Progenitor cell of endocrine pancreas (in vitro differentiated cells): ENCODE measurements at regions not wholly inside any gene's neighbourhood (a gene's known extent, or its start where the extent isn't known, plus 50 kb on each side); places are given as distances from the start of the nearest gene placed in this dataset.

Experiments used
- DNase-seq: peaks from one replicate; pipeline ENCODE4 v3.0.0; 2021; ENCODE audit warnings: low spot score; ENCODE audit not compliant: unreplicated experiment
- H3K27ac Mint-ChIP-seq: 2 replicates; pipeline ENCODE4 v1.8.0; 2021; ENCODE audit warnings: mild to moderate bottlenecking, moderate library complexity, mixed read lengths
- H3K27me3 Mint-ChIP-seq: 2 replicates; pipeline ENCODE4 v1.8.0; 2021; ENCODE audit warnings: mixed read lengths
- H3K36me3 Mint-ChIP-seq: 2 replicates; pipeline ENCODE4 v1.8.0; 2022; ENCODE audit warnings: mixed read lengths; ENCODE audit not compliant: insufficient read depth
- H3K4me1 Mint-ChIP-seq: 2 replicates; pipeline ENCODE4 v1.8.0; 2021; ENCODE audit warnings: low read depth, mixed read lengths
- H3K4me3 Mint-ChIP-seq: 2 replicates; pipeline ENCODE4 v1.8.0; 2021; ENCODE audit warnings: low read depth, mild to moderate bottlenecking, moderate library complexity, mixed read lengths
- H3K9me3 Mint-ChIP-seq: 2 replicates; pipeline ENCODE4 v1.8.0; 2021; ENCODE audit warnings: low read depth, mixed read lengths
- TF ChIP-seq, protein P1 (sequence below): fragments of 200-600 bp; sonication (generic); IDR thresholded peaks from one replicate; pipeline ENCODE4 v1.5.0; 2021; ENCODE audit warnings: antibody characterized with exemption, mild to moderate bottlenecking; ENCODE audit not compliant: unreplicated experiment

DNA sequence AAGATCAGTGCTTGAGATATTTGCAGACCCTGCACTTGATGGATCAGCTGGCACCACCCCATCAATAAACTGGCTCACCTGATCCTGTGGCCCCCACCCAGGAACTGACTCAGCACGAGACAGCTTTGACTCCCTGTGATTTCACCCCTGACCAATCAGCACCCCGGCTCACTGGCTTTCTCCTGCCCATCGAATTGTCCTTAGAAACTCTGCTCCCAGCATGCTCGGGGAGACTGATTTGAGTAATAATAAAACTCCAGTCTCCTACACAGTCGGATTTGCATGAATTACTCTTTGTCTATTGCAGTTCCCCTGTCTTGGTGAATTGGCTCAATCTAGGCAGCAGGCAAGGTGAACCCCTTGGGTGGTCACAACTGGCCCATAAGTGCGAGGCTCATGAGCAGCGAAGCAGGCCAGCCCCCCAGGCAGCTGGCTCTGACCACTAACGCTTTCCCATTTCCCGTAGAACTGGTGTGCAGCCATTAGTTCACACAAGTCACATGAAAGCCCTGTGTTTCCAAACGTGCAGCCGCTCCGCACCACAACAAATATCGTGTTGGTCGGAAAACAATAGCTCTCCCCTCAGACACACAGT is 79.6 kb downstream of the RSPH3 start:
- Mint-ChIP-seq H3K4me3 (no peak overlapping the region), H3K27me3 (no peaks in the 10 kb centered on the region)

DNA sequence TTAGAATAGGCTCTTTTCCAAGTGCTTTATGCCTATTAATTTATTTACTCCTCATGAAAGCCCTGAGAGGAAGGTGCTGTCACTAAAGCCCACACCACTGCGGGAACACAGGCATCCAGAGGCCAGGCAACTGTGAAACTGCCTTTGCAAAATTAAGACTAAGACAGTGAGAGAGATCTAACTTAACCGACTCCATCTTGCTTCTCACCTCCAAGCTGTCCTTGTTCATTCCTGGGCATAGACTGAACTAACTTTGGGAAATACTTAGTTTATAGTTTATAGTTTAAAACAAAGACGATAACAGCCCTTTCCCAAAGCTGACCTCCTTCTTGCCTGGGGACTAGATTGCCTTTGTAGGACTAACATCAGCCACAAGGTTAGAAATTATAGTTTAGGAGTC is 80.1 kb downstream of the RSPH3 start:
- TF ChIP-seq, protein P1, sequence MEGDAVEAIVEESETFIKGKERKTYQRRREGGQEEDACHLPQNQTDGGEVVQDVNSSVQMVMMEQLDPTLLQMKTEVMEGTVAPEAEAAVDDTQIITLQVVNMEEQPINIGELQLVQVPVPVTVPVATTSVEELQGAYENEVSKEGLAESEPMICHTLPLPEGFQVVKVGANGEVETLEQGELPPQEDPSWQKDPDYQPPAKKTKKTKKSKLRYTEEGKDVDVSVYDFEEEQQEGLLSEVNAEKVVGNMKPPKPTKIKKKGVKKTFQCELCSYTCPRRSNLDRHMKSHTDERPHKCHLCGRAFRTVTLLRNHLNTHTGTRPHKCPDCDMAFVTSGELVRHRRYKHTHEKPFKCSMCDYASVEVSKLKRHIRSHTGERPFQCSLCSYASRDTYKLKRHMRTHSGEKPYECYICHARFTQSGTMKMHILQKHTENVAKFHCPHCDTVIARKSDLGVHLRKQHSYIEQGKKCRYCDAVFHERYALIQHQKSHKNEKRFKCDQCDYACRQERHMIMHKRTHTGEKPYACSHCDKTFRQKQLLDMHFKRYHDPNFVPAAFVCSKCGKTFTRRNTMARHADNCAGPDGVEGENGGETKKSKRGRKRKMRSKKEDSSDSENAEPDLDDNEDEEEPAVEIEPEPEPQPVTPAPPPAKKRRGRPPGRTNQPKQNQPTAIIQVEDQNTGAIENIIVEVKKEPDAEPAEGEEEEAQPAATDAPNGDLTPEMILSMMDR, result no peak
- Mint-ChIP-seq H3K27me3 (no peaks in the 10 kb centered on the region), H3K4me3 (no peak overlapping the region), H3K36me3 (no peaks in the 10 kb centered on the region), H3K9me3 (no peaks in the 10 kb centered on the region), H3K27ac (no peak overlapping the region), H3K4me1 (peaks cover 2% of the 10 kb centered on the region)
- no peak for DNase-seq

More for the DNA sequence above, 79.6 kb downstream of the RSPH3 start:
- no peak for DNase-seq
- Mint-ChIP-seq H3K36me3 (no peaks in the 10 kb centered on the region), H3K27ac (peak overlapping the region; percentile 18), H3K9me3 (no peaks in the 10 kb centered on the region), H3K4me1 (peaks cover 2% of the 10 kb centered on the region)
- TF ChIP-seq, protein P1, result no peak

DNA sequence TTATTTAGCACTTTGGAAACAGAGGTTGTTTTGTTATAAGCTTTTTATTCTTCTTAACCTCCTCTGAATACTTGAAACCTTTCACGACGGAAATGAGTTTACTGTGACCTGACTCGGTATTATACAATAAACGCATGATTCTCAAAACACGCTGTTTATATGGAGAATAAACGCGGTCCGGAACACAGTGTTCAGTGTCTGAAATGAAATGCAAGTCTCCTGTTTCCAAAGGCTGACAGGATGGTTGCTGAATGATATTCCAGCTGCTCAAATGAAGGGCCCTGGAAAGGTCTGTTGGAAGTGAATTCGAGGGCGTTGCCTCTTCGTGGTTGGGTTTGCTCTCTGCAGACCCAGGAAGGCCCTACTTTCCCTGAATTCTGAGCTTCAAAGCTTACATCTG is 83.4 kb downstream of the RSPH3 start:
- Mint-ChIP-seq H3K9me3 (no peaks in the 10 kb centered on the region), H3K27me3 (no peaks in the 10 kb centered on the region), H3K4me1 (peaks cover 11% of the 10 kb centered on the region), H3K27ac (no peak overlapping the region), H3K36me3 (no peaks in the 10 kb centered on the region), H3K4me3 (no peak overlapping the region)
- TF ChIP-seq, protein P1, result no peak
- no peak for DNase-seq

DNA sequence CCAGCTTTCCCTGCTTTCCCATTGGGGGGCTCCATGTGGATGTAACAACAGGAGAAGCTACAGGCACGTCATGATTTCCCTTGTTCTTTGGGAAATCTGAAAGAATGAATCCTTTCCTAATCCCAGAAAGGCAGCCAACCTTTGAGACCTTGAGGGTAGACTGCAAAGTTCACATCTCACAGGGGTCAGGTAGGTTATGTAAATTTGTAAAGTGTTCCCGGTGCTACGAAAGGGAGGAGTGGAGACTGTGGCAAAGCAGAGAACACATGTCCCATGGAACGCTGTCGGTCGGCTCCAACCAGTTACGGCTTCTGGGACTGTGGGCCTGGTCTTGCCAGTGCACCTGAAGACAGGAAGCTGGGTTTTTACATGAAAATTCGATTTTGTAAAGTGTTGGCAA is 85.1 kb downstream of the RSPH3 start:
- Mint-ChIP-seq H3K27me3 (no peaks in the 10 kb centered on the region), H3K9me3 (no peaks in the 10 kb centered on the region), H3K4me3 (no peak overlapping the region), H3K4me1 (peaks cover 23% of the 10 kb centered on the region), H3K27ac (no peak overlapping the region), H3K36me3 (peaks cover under 1% of the 10 kb centered on the region)
- no peak for DNase-seq
- TF ChIP-seq, protein P1, result no peak

DNA sequence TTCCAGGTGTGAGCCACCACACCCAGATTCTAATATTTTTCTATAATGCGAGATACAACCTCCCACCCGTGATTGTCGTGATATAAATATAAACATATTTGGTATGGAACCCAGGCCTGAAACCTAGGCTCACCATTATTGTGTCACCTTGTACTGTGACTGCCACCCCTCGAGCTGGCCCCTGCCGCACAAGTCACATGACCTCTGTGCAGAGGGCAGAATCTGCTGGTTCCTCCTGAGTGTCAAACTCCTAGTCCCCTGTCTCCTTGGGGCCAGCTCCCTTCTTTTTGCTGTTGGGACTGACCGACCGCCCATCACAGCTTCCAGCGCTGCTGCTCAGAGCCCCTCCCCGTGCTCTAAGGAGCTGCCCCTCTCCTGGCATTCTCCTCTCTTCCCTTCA is 86.4 kb downstream of the RSPH3 start:
- Mint-ChIP-seq H3K27me3 (no peaks in the 10 kb centered on the region), H3K36me3 (peaks cover 1% of the 10 kb centered on the region), H3K4me3 (no peak overlapping the region), H3K27ac (no peak overlapping the region), H3K9me3 (no peaks in the 10 kb centered on the region), H3K4me1 (peaks cover 26% of the 10 kb centered on the region)
- DNase-seq, result no peak
- TF ChIP-seq, protein P1, result no peak
